SK-N-SH (cell line): ENCODE measurements at regions not wholly inside any gene's neighbourhood (a gene's known extent, or its start where the extent isn't known, plus 50 kb on each side); places are given as distances from the start of the nearest gene placed in this dataset.

Experiments used
- CTCF ChIP-seq: fragments of 200-600 bp; sonication (generic); IDR thresholded peaks from 2 replicates; pipeline ENCODE4 v1.6.1; 2017; ENCODE audit warnings: antibody characterized with exemption, mild to moderate bottlenecking, moderate library complexity
- GABPA ChIP-seq: IDR thresholded peaks from 2 replicates; pipeline ENCODE4 v1.4.0; 2012; ENCODE audit warnings: low read depth, mild to moderate bottlenecking
- MEF2A ChIP-seq: IDR thresholded peaks from 2 replicates; pipeline ENCODE4 v1.4.0; 2012; ENCODE audit warnings: low read depth, borderline replicate concordance
- RAD21 ChIP-seq: IDR thresholded peaks from 2 replicates; pipeline ENCODE4 v1.6.1; 2012; ENCODE audit warnings: mild to moderate bottlenecking, low read length

GRCh38 chr2:224104668-224105386, 65.7 kb upstream of the SERPINE2 start:
- TF ChIP-seq CTCF (no peak), MEF2A (no peak), RAD21 (no peak), GABPA (no peak)
